ENCODE measurements at regions not wholly inside any gene's neighbourhood (a gene's known extent, or its start where the extent isn't known, plus 50 kb on each side); places are given as distances from the start of the nearest gene placed in this dataset.

DNA sequence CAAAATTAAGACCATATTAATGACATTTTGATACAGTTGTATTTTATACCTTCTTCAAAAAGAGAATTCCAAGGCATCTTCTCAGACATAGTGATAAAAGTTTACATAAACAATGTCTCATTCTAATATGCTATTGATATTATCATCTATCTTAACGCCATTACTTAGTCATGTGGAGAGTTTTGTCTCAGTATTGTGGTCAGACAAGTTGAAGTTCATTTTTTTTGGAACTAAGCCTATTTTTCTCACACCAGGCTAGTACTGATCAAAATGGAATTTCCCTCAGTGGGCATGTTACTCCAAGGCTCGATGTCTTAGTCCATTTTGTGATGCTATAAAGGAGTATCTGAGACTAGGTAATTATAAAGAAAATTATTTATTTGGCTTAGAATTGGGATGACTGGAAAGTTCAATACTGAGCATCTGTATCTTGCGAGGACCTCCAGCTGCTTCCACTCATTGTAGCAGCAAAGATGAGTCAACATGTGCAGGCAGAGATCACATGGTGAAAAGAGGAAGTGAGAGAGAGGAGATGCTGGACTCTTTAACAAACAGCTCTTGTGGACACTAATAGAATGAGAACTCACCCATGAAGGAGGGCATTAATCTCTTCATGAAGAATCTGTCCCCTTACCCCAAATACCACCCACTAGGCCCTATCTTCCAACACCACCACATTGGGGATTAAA is 825.5 kb upstream of the MANEA start:
- Histone ChIP-seq H3K4me1 (ENCODE audit: low read length) (peaks cover 5% of the 10 kb centered on the region; the same call in 1 of the 2 replicates), H3K27ac (ENCODE audit: low read length) (no peak overlapping the region), H3K4me3 (ENCODE audit: low read length) (no peak overlapping the region), H3K79me2 (ENCODE audit: low read length) (no peaks in the 10 kb centered on the region), H3K9ac (ENCODE audit: low read length) (no peak overlapping the region), H4K20me1 (ENCODE audit: insufficient read depth, low read length) (no peaks in the 10 kb centered on the region), H3K4me2 (ENCODE audit: low read depth, low read length) (no peak overlapping the region), H3F3A (ENCODE audit: insufficient read depth, low read length) (no peaks in the 10 kb centered on the region), H2AFZ (ENCODE audit: low read length) (no peak overlapping the region), H3K27me3 (replicated peaks; ENCODE audit: insufficient read depth, low read length) (no peaks in the 10 kb centered on the region), H3K9me2 (replicated peaks; ENCODE audit: insufficient read depth, low read length) (no peaks in the 10 kb centered on the region), H3K9me3 (replicated peaks; ENCODE audit: insufficient read depth, low read length) (no peaks in the 10 kb centered on the region), H3K36me3 (replicated peaks; ENCODE audit: insufficient read depth, low read length) (no peaks in the 10 kb centered on the region)
- DNase-seq = peak; percentile 50
- TF ChIP-seq EZH2phosphoT487 (IDR thresholded peaks at IDR 0.05; ENCODE audit: low read length) (no peak), EZH2 (optimal IDR thresholded peaks at IDR 0.05; ENCODE audit: low read depth, low read length) (no peak), CTCF (IDR thresholded peaks at IDR 0.05; ENCODE audit: low read length) (no peak)

- H3K4me2 ChIP-seq (ENCODE audit: low read depth, low read length) = no peak overlapping the region
- no peaks in the 10 kb centered on the region for H3K9me2 ChIP-seq (replicated peaks; ENCODE audit: insufficient read depth, low read length)
- no peak overlapping the region for H2AFZ ChIP-seq (ENCODE audit: low read length)
- H3K4me1 ChIP-seq (ENCODE audit: low read length) = no peaks in the 10 kb centered on the region
- no peak overlapping the region for H3K9ac ChIP-seq (ENCODE audit: low read length)
- no peak overlapping the region for H3K4me3 ChIP-seq (ENCODE audit: low read length)
- H3K36me3 ChIP-seq (replicated peaks; ENCODE audit: insufficient read depth, low read length) = no peaks in the 10 kb centered on the region
- H4K20me1 ChIP-seq (ENCODE audit: insufficient read depth, low read length) = no peaks in the 10 kb centered on the region
- no peaks in the 10 kb centered on the region for H3K9me3 ChIP-seq (replicated peaks; ENCODE audit: insufficient read depth, low read length)
- no peaks in the 10 kb centered on the region for H3K79me2 ChIP-seq (ENCODE audit: low read length)
- no peak for DNase-seq
- H3F3A ChIP-seq (ENCODE audit: insufficient read depth, low read length) = no peaks in the 10 kb centered on the region
- no peak overlapping the region for H3K27ac ChIP-seq (ENCODE audit: low read length)
- H3K27me3 ChIP-seq (replicated peaks; ENCODE audit: insufficient read depth, low read length) = no peaks in the 10 kb centered on the region
- TF ChIP-seq EZH2phosphoT487 (IDR thresholded peaks at IDR 0.05; ENCODE audit: low read length) (no peak), EZH2 (optimal IDR thresholded peaks at IDR 0.05; ENCODE audit: low read depth, low read length) (no peak), CTCF (IDR thresholded peaks at IDR 0.05; ENCODE audit: low read length) (no peak)
Measured at GRCh38 chr6:94736236-94736635, 841.1 kb upstream of the MANEA start.

- Histone ChIP-seq H2AFZ (ENCODE audit: low read length) (no peak overlapping the region), H3K36me3 (replicated peaks; ENCODE audit: insufficient read depth, low read length) (no peaks in the 10 kb centered on the region), H3K4me1 (ENCODE audit: low read length) (no peaks in the 10 kb centered on the region), H3K27me3 (replicated peaks; ENCODE audit: insufficient read depth, low read length) (no peaks in the 10 kb centered on the region), H3K4me3 (ENCODE audit: low read length) (no peak overlapping the region), H3K9me3 (replicated peaks; ENCODE audit: insufficient read depth, low read length) (no peaks in the 10 kb centered on the region), H3F3A (ENCODE audit: insufficient read depth, low read length) (no peaks in the 10 kb centered on the region), H3K9ac (ENCODE audit: low read length) (no peak overlapping the region), H3K9me2 (replicated peaks; ENCODE audit: insufficient read depth, low read length) (no peaks in the 10 kb centered on the region), H3K4me2 (ENCODE audit: low read depth, low read length) (no peak overlapping the region), H3K79me2 (ENCODE audit: low read length) (no peaks in the 10 kb centered on the region), H3K27ac (ENCODE audit: low read length) (no peak overlapping the region), H4K20me1 (ENCODE audit: insufficient read depth, low read length) (no peaks in the 10 kb centered on the region)
- TF ChIP-seq CTCF (IDR thresholded peaks at IDR 0.05; ENCODE audit: low read length) = no peak
- no peak for TF ChIP-seq EZH2 (optimal IDR thresholded peaks at IDR 0.05; ENCODE audit: low read depth, low read length)
- TF ChIP-seq EZH2phosphoT487 (IDR thresholded peaks at IDR 0.05; ENCODE audit: low read length) = no peak
- DNase-seq = no peak
Measured at GRCh38 chr6:94735270-94735669, 842.1 kb upstream of the MANEA start.

Data from MM.1S (cell line).